Lower leg skin (tissue), 4 donors: ENCODE measurements at regions not wholly inside any gene's neighbourhood (a gene's known extent, or its start where the extent isn't known, plus 50 kb on each side); places are given as distances from the start of the nearest gene placed in this dataset.

Experiments
- DNase-seq, 2 donors: peaks; one replicate each; pipeline ENCODE4 v3.0.0-alpha.2; 2019; ENCODE audit warnings: low spot score in 2 of 2
- H3K4me3 ChIP-seq: fragments of 200-600 bp; sonication (generic); 2 replicates; pipeline ENCODE4 v1.5.1; 2017; ENCODE audit warnings: mild to moderate bottlenecking, low read depth; ENCODE audit not compliant: poor library complexity, severe bottlenecking
- POLR2A ChIP-seq, 2 donors: fragments of 450-650 bp; IDR thresholded peaks; one replicate each; pipeline ENCODE4 v1.6.1; 2016 to 2017; ENCODE audit warnings: antibody characterized with exemption in 2 of 2, mild to moderate bottlenecking in 1 of 2, moderate library complexity in 1 of 2
- WGBS, 2 donors: methylation state at CpG; one replicate each; pipeline ENCODE4 v1.1.5; 2018; 5-methylcytosine and 5-hydroxymethylcytosine counted together
- intact Hi-C: fragments of 100-400 bp; cut with DNase I; formaldehyde crosslinking; loops from one replicate; pipeline ENCODE4 v1.15.0; 2023; ENCODE audit warnings: low total_unique reads
- TF ChIP-seq, protein P1 (sequence below), 3 donors: fragments of 450-650 bp; IDR thresholded peaks; one replicate each; pipeline ENCODE4 v1.5.1; 2016; ENCODE audit warnings: antibody characterized with exemption in 3 of 3, mild to moderate bottlenecking in 3 of 3, moderate library complexity in 2 of 3

DNA sequence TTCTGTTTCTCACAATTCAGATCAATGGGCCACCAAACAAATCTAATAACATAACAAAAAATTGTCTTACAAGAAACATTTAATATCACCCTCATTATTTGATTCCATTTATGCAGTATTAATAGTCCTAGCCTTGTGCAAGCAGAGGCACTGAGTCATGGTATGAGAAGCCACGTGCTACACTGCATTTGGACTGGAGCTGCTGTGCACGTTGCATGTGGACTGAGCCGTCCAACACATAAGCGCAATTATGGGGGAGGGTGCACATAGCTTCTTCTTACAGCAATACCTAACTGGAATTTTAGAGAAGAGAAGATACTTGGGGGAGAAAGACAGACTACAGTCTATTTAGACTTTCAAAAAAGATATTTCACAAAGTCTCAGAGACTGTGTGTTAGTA lies 329.6 kb upstream of the ID2 start:
- no peak overlapping the region for H3K4me3 ChIP-seq
- intact Hi-C loops, result no loop called here
- TF ChIP-seq, protein P1, sequence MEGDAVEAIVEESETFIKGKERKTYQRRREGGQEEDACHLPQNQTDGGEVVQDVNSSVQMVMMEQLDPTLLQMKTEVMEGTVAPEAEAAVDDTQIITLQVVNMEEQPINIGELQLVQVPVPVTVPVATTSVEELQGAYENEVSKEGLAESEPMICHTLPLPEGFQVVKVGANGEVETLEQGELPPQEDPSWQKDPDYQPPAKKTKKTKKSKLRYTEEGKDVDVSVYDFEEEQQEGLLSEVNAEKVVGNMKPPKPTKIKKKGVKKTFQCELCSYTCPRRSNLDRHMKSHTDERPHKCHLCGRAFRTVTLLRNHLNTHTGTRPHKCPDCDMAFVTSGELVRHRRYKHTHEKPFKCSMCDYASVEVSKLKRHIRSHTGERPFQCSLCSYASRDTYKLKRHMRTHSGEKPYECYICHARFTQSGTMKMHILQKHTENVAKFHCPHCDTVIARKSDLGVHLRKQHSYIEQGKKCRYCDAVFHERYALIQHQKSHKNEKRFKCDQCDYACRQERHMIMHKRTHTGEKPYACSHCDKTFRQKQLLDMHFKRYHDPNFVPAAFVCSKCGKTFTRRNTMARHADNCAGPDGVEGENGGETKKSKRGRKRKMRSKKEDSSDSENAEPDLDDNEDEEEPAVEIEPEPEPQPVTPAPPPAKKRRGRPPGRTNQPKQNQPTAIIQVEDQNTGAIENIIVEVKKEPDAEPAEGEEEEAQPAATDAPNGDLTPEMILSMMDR (IDR thresholded peaks at IDR 0.05), result no peak
- no peak for TF ChIP-seq POLR2A (IDR thresholded peaks at IDR 0.05)
- DNase-seq, result no peak
- 81 to 83% methylated on average over 4 of the region's 4 CpGs for WGBS, 2 donors

DNA sequence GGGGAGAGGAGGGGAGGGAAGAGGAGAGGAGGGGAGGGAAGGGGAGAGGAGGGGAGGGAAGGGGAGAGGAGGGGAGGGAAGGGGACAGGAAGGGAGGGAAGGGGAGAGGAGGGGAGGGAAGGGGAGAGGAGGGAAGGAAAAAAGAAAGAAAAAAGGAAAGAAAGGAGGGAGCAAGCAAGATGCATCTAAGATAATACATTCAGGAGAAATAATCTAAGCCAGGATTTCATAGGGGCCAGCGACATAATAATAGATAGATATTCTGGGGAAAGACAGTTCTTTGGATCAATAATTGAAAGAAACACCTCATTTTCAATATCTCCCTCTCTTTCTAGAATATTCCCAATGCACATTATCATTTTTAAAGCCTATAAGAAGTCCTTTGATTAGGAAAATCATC lies 328.9 kb upstream of the ID2 start:
- intact Hi-C loops, result no loop called here
- no peak for TF ChIP-seq POLR2A (IDR thresholded peaks at IDR 0.05)
- TF ChIP-seq, protein P1 (IDR thresholded peaks at IDR 0.05), result no peak
- H3K4me3 ChIP-seq, result no peak overlapping the region
- no peak for DNase-seq
- 100% methylated on average over 1 of the region's 1 CpG for WGBS, 2 donors

DNA sequence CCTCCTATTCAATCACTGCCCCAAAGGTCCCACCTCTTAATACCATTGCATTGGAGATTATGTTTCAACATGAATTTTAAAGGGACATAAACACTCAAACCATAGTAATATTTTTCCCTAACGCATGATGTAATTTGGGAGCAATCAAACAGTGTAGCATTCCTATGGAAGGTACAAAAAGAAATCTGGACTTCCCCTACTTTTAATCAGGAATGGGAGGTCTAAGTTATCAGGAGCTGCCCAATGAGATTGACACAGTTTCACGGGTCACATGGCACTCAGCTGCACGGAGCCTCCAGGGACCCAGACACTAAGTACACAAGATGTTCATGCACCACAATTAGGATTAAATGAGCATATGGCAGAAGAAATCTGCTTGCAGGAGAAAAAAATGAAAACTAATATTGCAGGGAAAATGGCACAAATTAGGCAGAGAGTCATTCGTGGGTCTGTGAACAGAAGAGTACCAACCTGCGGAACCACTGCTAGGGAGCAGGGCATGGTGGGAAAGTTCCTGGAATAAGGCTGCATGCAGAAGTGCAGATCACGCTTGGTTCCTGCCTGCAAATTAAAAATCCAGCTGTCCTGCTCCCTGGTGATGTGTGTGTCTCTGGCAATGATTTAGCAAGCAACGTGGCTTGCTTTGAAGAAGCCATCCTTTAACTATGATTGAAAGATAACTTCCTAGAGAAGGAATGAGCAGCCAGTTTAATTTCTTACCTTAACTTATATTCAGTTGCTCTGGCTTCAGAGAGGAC lies 326.6 kb upstream of the ID2 start:
- DNase-seq, result no peak
- no peak overlapping the region for H3K4me3 ChIP-seq
- TF ChIP-seq POLR2A (IDR thresholded peaks at IDR 0.05), result no peak
- TF ChIP-seq, protein P1 (IDR thresholded peaks at IDR 0.05), result no peak
- 65 to 66% methylated on average over 7 of the region's 7 CpGs for WGBS, 2 donors
- intact Hi-C loops, result no loop called here

DNA sequence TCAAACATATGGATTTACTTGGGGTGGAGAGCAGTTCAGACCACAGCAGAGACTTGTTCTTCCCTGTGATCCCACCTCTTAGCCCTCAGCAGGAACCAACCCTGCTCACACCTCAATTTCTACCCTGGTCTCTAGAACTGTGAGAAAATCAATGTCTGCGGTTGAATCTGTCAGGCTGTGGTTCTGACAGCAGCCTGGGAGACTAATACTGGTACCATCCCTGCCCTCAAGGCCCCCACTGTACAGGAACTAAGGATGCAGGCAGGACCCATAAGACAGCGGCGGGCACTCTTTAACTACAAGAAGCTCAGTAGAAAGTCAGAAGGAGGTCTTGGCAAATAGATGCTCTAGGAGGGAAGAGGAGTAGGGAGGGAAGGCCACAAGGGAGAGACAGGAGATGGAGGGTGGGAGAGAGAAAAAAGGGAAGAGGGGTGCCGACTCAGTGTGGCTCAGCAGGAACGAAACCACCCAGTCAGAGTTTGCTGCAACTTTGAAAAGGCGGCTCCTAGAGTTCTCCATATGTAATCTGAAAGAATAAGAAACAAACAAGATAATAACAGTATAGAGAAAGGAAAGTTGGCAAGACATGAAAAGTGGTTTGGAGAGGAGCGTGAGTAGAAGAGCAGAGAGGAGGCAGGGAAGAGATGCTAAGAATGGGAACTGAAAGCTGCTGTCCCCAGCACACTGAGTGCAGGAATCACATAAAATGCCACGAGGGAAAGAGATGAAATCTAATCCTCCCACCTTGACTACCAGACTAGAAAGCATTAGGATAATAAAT lies 323.9 kb upstream of the ID2 start:
- 77 to 80% methylated on average over 8 of the region's 8 CpGs for WGBS, 2 donors
- intact Hi-C loops, result no loop called here
- TF ChIP-seq, protein P1 (IDR thresholded peaks at IDR 0.05), result no peak
- no peak for TF ChIP-seq POLR2A (IDR thresholded peaks at IDR 0.05)

DNA sequence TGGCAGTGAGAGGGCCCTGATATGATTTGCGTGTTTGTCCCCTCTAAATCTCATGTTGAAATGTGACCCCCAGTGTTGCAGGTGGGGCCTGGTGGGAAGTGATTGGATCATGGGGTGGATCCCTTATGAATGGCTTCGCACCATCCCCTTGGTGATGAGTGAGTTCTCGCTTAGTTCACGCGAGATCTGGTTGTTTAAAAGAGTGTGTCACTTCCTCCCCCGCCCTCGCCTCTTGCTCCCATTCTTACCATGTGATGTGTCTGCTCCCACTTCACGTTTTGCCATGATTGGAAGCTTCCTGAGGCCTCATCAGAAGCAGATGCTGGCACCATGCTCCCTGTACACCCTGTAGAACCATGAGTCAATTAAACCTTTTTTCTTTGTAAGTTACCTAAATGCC lies 319.9 kb upstream of the ID2 start:
- intact Hi-C loops, result no loop called here
- WGBS, 2 donors, result 79 to 91% methylated on average over 8 of the region's 8 CpGs
- no peak for DNase-seq
- TF ChIP-seq, protein P1 (IDR thresholded peaks at IDR 0.05), result no peak
- no peak for TF ChIP-seq POLR2A (IDR thresholded peaks at IDR 0.05)
- H3K4me3 ChIP-seq, result no peak overlapping the region

More for the DNA sequence above, 323.9 kb upstream of the ID2 start:
- no peak overlapping the region for H3K4me3 ChIP-seq
- no peak for DNase-seq
